ENCODE measurements at regions not wholly inside any gene's neighbourhood (a gene's known extent, or its start where the extent isn't known, plus 50 kb on each side); places are given as distances from the start of the nearest gene placed in this dataset.

GRCh38 chr1:83741770-83742169, 257.2 kb downstream of the TTLL7 start:
- no peak for TF ChIP-seq CTCF (IDR thresholded peaks at IDR 0.05; ENCODE audit: low read length)
- TF ChIP-seq EZH2 (IDR thresholded peaks at IDR 0.05; ENCODE audit: borderline replicate concordance, low read length), result no peak
